GM18526 (cell line): ENCODE measurements at regions not wholly inside any gene's neighbourhood (a gene's known extent, or its start where the extent isn't known, plus 50 kb on each side); places are given as distances from the start of the nearest gene placed in this dataset.

Source experiments
- POLR2A ChIP-seq: IDR thresholded peaks from 3 replicates; pipeline ENCODE4 v1.6.1; 2011; ENCODE audit not compliant: insufficient read length; ENCODE audit errors: extremely low read depth

DNA sequence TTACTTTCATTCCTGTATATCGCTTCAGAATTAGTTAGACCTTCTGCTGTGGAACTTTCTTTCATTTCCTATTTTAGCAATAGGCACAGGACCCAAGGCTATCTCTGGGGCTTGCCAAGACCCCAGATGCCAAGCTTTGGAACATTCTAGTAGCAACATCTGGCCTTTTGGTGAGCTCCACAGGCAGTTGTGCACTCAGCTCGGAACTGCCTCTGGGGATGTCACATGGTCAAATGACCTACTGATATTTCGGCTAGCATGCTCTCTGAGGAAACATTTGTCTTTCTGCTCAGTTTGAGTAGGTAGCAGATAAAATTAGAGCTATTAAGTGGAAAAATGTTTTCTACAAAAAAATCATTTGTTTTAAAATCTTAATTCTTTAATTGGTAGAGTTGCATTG is 76.6 kb upstream of the ITGA4 start:
- no peak for TF ChIP-seq POLR2A

DNA sequence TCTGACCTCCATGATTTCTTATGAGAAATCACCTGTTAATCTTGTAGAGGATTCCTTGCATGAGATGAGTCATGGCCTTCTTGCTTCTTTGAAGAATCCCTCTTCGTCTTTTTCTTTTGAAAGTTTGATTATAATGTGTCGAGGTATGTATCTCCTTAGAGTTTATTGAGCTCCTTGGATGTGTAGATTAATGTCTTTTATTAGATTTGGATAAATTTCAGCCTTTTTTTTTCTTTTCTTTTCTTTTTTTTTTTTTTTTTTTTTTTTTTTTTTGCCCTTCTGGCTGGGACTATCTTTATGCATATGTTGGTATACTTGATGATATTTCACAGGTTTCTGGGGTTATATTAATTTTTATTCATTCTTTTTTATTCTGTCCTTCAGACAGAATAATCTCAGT is 72.3 kb upstream of the ITGA4 start:
- no peak for TF ChIP-seq POLR2A

DNA sequence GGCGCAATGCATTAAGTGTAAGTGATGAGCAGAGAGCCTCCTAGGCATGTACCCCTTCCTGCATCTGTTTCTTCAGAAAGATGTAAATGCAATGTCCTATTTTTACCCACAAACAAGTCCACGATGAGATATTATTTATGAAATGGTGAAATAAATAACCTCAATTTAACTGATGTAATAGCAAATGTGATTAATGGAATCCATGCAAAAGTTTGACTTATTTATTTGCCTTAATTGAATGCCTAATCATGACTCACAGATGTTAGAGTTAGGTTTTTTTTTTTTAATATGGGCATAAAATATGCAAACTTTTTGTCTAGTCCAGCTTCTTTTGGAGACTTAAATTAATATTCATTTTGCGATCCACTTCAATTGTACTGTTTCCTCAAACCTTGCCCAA is 67.7 kb upstream of the ITGA4 start:
- no peak for TF ChIP-seq POLR2A

DNA sequence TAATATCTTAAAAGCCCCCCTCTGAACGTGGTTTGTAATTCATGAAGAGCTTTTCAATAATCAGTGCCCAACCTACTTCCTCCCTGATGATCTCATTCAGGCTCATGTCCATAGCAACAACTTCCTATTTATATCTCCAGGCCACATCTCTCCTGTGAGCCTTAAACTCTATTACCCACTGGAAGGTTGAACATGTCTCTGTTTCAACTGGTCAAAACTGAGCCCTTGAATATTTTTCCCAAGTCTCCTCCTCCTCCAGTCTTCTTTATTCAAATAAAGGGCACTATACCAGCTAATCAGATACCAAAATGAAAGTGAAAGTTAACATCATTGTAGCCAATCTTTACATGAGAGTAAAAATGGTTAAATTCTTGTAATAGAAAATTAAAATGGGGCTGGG is 63.7 kb upstream of the ITGA4 start:
- no peak for TF ChIP-seq POLR2A

DNA sequence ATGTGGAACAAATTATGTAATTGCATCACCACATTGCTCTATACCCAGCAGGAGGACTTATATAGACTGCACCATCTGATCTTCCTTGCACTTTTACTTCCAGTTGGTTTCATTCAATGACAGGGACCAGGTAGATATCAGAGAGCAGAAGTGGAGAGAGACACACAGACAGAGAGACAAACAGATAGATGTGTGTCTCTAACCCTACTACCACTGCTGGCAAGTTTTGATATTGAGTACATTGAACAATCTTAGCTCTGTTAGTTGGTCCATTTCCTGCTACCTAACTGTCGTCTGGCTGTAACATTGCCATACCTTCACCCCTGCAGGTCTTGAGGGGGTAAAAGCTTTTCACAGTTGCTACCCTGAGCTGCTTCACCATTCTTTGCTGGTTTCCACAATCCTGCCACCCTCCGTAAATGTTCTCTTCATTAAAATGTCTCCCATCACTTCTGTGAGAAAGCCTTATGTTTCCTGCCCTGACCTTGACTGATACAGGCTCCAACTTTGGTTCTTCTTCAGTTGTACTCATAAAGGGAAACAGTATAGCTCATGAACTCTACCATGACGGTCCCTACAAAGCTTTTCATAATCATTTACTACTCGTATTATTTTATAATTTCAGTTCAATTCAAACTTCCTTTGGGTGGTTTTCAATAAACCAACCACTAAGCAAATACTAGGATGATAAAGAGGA is 62.3 kb upstream of the ITGA4 start:
- TF ChIP-seq POLR2A: no peak

DNA sequence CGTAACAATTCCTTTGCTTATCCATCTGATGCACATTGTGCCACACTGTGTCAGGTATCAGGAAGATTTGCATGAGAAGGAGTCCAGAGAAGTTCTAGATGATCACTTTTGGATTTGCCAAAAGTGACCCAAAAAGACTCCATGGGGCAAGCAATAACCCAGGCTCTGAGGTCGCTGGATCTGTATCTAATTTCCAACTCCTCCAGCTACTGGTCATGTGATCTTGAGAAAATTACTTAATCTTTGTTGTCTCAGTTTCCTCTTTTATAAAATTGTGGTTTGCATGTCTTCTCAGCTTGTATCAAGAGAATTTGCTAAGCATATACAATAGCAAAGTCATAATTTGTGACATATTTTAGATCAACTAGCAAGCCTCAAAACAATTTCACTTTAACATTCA is 61.3 kb upstream of the ITGA4 start:
- no peak for TF ChIP-seq POLR2A

DNA sequence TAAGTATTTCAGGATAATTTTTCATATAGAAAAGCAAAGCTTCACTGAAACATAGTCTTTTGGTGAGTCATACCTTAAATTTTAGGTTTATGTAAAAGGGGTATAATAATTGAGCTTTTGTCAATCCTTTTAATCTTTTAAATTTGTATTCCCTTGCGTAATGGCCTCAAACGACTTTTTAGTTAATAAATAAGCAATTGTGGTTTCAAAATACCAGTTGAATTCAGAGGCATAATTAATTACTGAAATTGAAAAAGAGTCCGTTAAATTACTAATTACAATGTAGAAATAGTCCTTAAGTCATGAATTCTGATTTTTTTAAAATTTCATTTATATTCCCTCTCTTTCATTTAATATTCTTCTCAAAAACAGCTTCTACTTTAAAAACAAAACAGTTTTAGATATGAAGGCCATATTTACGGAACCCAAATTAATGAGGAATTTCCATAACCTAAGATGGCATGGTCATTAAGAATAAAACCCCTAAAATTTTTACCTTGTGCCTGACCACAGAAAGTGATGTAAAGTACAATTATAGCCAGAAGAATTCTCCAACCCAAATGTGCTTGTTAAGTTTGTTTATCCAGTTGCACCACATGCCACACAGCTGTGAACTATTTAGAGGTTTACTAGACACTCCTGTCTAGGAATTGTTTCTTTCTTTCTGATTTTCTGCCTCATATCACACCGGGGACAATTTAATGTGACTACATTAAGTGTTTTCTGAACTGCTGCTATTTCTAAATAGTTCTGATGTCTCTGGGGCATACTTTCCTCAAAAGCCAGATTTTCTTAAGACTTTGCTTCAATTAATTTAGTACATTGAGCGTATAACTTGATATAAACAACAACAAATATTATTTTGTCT is 60.7 kb upstream of the ITGA4 start:
- no peak for TF ChIP-seq POLR2A

DNA sequence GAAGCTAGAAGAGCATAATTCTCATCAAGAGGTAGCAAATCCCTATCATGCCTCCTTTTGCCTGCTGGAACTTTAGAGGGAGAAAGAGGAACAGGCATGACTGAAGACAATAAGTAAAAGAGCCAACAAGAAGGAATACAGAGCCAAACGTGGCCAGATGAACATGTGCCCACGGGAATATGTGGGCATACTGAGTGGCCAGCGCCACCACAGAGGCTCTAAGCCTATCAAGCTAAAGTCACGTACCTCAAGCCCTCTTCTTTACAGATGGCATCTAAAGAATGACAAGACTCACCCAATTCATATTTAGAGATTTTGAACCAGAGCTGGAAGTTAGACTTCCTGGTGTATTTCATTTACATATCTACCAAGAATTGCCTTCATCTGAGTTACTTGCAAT is 59.9 kb upstream of the ITGA4 start:
- no peak for TF ChIP-seq POLR2A

DNA sequence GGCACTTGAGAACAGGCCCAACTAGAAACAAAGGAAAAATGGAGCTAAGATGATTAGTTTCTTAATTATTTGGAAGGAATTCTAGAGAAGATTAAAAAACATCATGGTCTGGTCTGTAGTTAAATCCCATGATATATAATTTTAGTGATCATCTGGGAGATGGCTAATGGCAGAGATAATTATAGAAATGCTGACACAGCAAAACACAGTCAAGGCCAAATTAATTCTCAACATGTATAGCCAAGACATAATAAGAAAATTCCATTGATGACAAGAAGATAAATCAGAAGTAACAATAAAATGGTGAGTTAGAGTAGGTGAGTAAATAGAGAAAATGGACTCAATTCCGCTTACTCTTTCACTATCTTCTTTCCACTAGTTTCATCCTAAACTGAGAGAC is 59.2 kb upstream of the ITGA4 start:
- no peak for TF ChIP-seq POLR2A

DNA sequence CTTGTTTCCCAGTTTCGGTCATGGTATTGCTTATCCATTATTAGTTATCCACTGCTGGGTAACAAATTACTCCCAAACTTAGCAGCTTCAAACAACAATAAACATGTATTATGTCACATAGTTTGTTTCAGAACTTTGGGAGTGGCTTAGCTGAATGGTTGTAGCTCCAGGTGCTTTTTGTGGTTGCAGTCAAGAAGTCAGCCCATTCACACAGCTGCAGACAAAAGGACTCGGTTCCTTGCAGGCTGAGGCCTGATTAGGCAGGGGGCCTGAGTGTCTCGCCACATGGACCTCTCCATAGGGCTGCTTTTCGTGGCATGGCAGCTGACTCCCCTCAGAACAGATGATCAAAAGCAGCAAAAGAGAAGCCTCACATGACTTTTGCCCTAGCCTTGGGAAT is 58.2 kb upstream of the ITGA4 start:
- TF ChIP-seq POLR2A: no peak

DNA sequence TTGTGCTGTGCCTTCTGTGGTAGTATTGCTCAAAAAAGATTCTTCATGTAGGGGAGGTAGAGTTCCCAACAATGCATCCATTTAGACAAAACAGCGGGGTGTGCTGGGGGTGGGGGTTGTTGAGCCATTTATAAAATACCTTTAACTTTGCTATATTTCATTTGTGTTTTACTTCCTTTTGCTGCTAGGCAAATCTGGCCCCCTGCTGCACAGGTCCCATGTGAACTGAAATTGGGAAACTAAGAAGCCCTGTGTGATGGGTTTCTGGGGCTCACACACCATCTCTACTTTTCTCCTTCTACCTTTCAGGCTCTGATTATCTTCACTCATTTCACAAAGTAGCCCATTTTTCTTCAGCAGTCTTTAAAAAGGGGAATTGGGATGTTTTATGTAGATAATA is 52.7 kb upstream of the ITGA4 start:
- TF ChIP-seq POLR2A: no peak

DNA sequence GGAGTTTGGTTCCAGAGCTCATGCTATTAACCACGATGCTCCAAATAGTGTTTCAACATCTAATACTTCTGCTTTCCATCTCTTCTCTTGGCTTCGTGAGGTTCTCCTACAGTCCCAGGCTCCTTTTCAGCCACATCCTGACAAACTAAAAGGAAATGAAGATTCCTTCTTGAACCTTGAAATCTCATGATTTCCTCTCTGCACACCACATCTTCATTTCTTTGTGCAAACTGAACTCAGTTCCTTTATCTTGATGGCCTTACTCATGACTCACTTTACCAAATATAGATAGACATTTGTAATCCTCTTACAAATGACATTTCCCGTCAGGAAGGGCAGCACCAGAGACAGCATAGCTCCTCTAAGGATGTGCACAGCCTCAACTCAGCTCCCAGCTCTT is 50.0 kb upstream of the ITGA4 start:
- no peak for TF ChIP-seq POLR2A
